Stimulated activated CD4-positive, alpha-beta T cell treated with anti-CD3 and anti-CD28 coated beads, Interleukin-2, amount 100 ng/mL, for 24 hours (primary cell): ENCODE measurements at regions not wholly inside any gene's neighbourhood (a gene's known extent, or its start where the extent isn't known, plus 50 kb on each side); places are given as distances from the start of the nearest gene placed in this dataset.

Experiments used
- DNase-seq, 2 donors: peaks; one replicate each; pipeline ENCODE4 v3.0.0-alpha.2; 2020

DNA sequence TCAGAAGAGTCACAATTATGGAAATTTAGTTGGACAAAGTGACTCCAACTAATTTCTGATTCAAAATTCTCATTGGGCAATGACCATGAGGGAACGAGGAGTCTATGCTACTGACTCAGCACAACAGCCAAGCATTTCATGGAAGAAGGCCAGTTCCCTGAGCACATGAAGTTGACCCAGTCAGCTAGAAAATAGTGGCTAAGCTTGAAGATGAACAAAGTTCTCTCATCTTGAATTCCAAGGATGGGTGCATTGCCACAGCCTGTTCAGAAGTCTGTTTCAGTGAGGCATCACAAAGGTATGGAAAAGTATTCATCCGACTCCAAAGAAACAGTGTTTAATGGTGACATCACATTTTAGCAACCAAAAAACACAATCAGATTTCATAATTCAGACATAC lies 676.9 kb downstream of the HACE1 start:
- DNase-seq, result no peak

DNA sequence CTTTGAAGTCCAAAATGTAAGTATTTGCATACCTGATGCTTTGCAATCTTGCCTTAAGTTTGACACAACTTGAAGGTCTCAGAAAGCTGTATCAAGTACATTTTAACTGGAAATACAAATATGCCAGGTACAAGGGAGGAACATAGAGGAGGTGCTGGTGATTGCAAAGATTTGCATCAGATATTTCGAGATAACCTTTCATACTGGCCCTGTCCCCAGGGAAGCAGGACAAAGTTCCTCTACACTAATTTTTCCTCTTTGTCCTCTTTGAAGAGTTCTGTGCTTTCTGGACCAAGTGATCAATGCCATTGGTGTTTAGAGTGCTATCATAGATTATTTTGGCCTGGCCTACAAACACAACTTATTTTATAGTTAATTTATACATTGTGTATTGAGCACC lies 686.1 kb downstream of the HACE1 start:
- no peak for DNase-seq

DNA sequence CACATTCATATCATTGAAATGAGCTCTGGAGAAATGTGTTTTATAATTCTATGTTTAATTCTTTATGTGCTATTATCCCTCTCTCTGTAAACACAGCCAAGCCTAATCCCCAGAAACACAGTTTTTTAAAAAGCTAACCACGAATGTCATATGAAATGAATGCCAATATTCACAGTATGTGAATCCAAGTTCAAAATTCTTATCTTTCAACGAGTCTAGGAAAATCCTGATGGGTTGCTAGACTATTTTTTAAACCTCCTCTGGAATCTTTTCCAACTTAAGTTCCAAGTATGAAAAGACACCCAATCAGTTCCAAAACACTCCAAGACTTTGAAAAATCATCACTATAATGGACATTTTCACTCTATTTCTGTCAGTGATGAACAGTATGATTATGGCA lies 689.3 kb downstream of the HACE1 start:
- no peak for DNase-seq

GRCh38 chr6:104166055-104166668 lies 693.6 kb downstream of the HACE1 start:
- no peak for DNase-seq

DNA sequence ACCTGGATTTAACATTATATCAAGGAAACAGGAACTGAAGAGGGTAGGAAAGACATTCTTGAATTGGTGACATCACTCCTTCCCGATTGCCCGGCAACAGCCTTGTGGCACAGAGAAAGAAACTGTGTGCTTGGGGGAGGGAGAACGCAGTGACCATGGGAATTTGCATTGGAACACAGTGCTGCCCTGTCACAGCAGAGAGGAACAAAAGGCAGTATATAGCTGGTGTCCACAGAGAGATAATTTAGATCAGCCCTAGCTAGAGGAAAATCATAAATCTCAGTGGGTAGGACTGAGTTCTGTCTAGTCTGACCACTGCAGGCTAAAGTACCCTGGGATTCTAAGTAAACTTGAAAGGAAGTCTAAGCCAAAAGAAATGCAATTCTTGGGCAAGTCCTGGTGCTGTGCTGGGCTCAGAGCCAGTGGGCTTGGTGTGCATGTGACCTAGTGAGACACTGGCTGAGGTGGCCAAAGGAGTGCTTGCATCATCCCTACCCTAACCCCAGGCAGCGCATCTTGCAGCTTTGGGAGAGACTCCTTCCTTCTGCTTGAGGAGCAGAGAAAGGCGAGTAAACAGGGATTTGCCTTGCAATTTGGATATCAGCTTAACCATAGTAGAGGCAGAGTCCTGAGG lies 697.6 kb downstream of the HACE1 start:
- no peak for DNase-seq

GRCh38 chr6:104159045-104159618 lies 700.6 kb downstream of the HACE1 start:
- DNase-seq, result no peak

DNA sequence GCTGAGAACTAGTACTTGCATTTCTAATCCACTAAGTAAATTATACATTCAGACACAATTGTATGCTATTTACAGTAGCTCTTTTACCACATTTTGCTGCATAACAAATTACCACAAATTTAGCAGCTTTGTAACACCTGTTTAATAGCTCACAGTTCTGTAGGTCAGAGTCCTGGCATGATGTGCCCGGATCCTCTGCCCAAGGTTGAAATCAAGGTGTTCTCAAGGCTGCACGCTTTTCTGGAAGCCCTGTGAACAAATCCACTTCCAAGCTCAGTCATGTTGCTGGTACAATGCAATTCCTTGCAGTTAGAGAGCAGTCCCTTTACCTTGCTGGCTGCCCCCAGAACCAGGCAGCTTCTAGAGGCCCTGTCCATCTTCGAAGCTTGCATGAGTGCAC lies 716.0 kb downstream of the HACE1 start:
- no peak for DNase-seq

- no peak for DNase-seq
Observed at GRCh38 chr6:104134876-104135275, 724.8 kb downstream of the HACE1 start.

GRCh38 chr6:104130343-104130742 lies 729.4 kb downstream of the HACE1 start:
- no peak for DNase-seq

- DNase-seq, result no peak
Observed at GRCh38 chr6:104126315-104127005, 733.3 kb downstream of the HACE1 start.

DNA sequence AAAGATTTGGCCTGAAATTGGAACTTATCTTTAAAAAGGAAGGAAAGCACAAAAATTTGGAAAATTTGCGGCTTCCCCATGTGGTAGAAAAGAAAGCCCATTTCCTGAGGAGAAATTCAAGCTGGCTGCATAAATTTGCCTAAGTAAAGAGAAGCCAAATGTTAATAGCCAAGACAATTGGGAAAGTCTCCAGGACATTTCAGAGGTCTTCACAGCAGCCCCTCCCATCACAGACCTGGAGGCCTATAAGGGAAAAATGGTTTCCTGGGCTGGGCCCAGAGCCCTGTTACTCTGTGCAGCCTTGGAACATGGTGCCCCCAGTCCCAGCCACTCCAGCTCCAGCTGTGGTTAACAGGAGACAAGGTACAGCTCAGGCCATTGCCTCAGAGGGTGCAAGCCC lies 736.5 kb downstream of the HACE1 start:
- no peak for DNase-seq

DNA sequence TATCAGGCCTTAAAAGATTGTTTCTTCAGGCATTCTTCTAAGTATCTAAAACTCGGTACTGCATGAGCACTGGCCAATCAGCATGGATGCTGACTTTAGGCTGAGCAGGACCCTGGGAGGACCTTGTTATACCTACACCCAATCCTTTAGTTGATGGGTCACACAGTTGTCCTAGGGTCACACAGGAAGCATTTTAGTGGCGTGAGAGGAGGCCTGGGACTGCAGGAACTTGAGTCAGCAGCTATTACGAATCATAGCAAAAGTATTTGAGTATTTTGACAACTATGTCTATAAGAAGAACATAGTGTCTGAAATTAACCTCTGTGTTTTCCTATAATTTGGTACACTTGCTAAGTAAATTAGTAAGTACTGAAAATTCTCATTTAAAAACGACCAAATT lies 741.4 kb downstream of the HACE1 start:
- no peak for DNase-seq

DNA sequence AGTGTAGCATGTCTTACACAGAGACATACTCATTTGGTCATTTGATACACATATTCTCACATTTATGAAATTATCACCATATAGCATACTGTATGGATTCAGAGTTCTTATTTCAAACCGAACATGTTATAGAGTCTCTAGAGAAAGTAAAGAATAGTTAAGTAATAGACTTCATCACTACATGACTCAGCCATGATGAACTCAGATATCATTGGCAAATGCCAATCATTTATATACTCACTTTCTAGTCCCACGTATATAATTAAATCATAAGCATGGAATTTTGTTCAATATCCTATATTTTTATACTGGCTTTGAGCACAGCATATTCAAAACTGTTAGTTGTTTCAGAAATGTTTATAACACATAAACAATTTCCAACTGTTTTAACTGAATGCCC lies 749.9 kb downstream of the HACE1 start:
- no peak for DNase-seq

GRCh38 chr6:104108634-104109033 lies 751.1 kb downstream of the HACE1 start:
- DNase-seq, result no peak

DNA sequence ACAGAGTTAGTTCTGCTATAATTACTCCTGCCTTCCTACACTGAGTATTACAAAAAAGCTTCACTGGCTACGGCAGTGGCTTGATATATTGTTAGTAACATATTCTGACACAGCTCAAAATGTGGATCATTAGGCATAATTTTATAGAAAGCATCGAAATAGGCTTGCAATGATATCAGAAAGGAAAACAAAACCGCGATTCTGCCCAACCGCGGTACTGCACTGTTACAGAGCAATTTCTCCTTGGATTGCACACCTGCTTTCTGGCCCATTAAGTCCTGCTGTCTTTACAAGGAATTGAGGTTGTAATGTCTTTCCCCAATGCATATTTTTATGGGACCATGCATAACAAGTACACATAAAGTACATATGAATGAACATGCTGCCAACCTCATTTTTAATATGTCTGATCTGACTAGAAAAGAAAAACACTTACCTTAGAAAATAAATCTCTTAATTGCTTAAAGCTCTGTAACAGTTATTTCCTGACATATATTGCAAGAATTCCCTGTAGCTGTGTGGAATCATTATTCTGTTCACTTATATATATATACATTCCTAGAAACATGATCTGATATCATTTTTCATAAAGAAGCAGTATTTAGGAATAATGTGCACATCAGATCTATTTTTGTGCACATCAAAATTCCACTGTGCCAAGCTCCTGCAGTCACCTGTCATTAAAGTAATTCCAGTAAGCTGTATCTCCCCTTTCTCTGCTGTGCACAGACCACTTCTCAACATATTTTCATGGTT lies 763.9 kb downstream of the HACE1 start:
- no peak for DNase-seq

- DNase-seq, result no peak
Observed at GRCh38 chr6:104087765-104088164, 772.0 kb downstream of the HACE1 start.

DNA sequence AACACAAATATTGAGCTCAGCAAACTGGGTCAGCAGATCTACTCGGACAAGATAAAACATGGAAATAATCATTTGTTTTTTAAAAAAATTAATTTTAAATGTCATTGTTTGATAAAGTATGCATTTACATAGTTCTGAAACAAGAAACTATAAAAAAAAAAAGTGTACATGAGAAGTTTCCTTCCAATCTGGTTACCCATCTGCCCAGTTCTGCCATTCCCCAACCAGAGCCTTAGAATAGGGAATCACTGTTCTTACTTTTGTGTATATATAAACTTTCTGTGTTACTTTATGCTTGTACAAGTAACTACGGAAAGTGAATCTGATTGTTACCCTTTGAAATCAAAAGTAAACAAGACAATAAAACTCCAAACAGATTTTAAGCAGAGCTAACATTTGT lies 791.4 kb downstream of the HACE1 start:
- no peak for DNase-seq

DNA sequence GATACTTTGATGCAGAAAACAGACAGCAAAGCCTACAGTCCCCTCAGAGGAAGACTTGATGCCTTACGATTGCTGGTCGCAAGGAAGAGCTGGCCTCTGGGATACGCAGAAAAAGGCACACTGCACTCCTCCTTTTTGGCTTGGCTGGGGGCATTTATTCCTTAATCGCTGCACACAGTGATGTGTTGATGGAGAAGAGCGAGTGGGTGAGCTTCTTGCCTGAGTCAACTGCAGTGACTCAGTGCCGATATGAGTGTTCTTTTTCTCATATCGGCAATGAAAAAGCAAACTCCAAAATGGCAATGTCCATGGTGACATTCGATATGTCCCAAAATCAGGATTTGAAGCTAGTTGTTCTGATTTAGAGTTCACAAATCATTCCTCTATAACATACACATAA lies 794.8 kb downstream of the HACE1 start:
- DNase-seq, result no peak

DNA sequence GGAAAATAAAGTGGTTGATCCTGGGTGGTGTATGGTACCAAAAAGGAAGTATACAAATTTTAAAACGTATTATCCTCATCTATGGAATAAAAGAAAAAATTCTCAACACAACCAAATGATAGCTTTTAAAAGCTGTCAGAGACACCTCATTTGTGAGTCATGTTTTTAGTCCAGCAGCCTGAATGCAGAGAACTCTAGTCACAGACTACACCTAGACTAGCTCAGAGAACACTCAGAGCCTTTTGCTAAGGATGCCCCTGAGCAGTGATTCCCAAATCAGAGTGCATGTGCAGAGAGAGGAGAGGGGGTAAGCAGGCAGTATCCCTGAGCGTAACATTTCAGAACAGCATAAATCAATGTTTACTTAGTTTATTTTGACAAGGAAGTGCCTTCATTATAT lies 809.3 kb downstream of the HACE1 start:
- no peak for DNase-seq

- no peak for DNase-seq
Observed at GRCh38 chr6:104046426-104046825, 813.3 kb downstream of the HACE1 start.

- no peak for DNase-seq
Observed at GRCh38 chr6:104031346-104031745, 828.4 kb downstream of the HACE1 start.

DNA sequence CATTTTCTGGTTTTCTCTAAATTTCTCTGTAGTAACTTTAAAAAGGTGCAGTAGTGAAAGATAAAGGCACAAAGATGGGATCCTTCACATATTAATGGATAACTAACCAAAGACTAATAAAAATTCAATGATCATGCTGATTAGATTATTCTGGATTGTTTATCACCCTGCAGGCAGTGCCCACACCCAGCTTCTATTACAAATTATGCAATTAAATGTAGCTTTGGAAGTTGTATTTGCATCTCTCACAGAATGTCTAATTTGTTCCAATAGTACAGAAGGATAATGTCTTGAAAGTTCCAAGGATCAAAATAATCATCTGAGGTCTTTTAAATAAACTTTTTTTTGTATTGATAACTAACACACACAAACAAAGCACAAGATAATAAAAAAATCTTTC lies 837.6 kb downstream of the HACE1 start:
- DNase-seq, result no peak

- DNase-seq, result no peak
Observed at GRCh38 chr6:104019075-104019753, 840.5 kb downstream of the HACE1 start.
